Ovary (tissue), 3 donors: ENCODE measurements at regions not wholly inside any gene's neighbourhood (a gene's known extent, or its start where the extent isn't known, plus 50 kb on each side); places are given as distances from the start of the nearest gene placed in this dataset.

Source experiments
- POLR2A ChIP-seq: fragments of 450-650 bp; IDR thresholded peaks from one replicate; pipeline ENCODE4 v1.6.1; 2017; ENCODE audit warnings: antibody characterized with exemption, mild to moderate bottlenecking, moderate library complexity
- TF ChIP-seq, protein P1 (sequence below), 3 donors: fragments of 450-650 bp in 2 of 3; fragments of 200-600 bp in 1 of 3; IDR thresholded peaks; one replicate each; pipeline versions ENCODE4 v1.5.1 to v1.8.0; 2016 to 2022; ENCODE audit warnings: antibody characterized with exemption in 3 of 3, mild to moderate bottlenecking in 1 of 3
- donor health status: DM: no; HTN: no; CAD: no.

DNA sequence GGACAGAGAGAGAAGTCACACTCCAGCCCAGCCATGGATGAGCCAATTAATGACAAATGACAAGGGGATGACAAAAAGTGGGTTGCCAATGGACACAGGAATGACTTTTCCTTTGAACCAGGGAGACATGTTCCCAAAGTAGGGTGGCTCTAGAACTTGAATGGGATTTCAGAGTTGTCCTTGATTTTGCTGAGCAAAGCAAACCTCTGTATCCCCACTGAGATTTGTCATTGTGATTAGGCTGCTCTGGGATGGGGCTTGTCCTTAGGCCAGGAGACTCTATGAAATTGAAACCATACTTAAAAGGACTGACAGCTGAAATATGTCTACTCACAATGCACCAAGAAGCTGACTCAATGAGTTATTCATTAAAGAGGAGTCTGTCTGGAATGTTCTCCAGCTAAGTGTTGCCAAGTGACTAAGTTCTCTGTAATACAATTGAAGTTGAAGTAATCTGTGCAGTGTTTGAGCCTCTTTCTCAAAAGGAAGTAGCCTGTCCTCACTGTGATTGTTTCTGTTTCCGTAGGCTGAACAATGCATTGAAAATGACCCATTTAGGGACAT, 69.0 kb upstream of the PCDH9 start:
- no peak for TF ChIP-seq POLR2A
- TF ChIP-seq, protein P1, sequence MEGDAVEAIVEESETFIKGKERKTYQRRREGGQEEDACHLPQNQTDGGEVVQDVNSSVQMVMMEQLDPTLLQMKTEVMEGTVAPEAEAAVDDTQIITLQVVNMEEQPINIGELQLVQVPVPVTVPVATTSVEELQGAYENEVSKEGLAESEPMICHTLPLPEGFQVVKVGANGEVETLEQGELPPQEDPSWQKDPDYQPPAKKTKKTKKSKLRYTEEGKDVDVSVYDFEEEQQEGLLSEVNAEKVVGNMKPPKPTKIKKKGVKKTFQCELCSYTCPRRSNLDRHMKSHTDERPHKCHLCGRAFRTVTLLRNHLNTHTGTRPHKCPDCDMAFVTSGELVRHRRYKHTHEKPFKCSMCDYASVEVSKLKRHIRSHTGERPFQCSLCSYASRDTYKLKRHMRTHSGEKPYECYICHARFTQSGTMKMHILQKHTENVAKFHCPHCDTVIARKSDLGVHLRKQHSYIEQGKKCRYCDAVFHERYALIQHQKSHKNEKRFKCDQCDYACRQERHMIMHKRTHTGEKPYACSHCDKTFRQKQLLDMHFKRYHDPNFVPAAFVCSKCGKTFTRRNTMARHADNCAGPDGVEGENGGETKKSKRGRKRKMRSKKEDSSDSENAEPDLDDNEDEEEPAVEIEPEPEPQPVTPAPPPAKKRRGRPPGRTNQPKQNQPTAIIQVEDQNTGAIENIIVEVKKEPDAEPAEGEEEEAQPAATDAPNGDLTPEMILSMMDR (IDR thresholded peaks at IDR 0.05) = no peak
